Testis (tissue), 2 donors: ENCODE measurements at regions not wholly inside any gene's neighbourhood (a gene's known extent, or its start where the extent isn't known, plus 50 kb on each side); places are given as distances from the start of the nearest gene placed in this dataset.

Source experiments
- CTCF ChIP-seq, 3 experiments: fragments of 450-650 bp in 2 of 3; fragments of 200-600 bp in 1 of 3; sonication (generic) in 1 of 3; IDR thresholded peaks; one replicate each; pipeline ENCODE4 v1.5.1; 2016 to 2019; ENCODE audit warnings: antibody characterized with exemption in 3 of 3, mild to moderate bottlenecking in 2 of 3, moderate library complexity in 1 of 3
- POLR2A ChIP-seq: fragments of 450-650 bp; IDR thresholded peaks from one replicate; pipeline ENCODE4 v1.6.1; 2017; ENCODE audit warnings: antibody characterized with exemption, mild to moderate bottlenecking, moderate library complexity

GRCh38 chr13:31972453-31972852 is 59.1 kb upstream of the FRY start:
- TF ChIP-seq CTCF (IDR thresholded peaks at IDR 0.05) = no peak
- no peak for TF ChIP-seq POLR2A
